HEK293 (cell line): ENCODE measurements at regions not wholly inside any gene's neighbourhood (a gene's known extent, or its start where the extent isn't known, plus 50 kb on each side); places are given as distances from the start of the nearest gene placed in this dataset.

Experiments
- CTCF ChIA-PET: fragments of 350-600 bp; formaldehyde crosslinking; extraction: SDS; loops from one replicate; lab custom pipeline; 2021; ENCODE audit warnings: antibody characterized with exemption; lab: Yijun Ruan, JAX
- POLR2A ChIA-PET: fragments of 300-600 bp; formaldehyde crosslinking; extraction: SDS; loops from one replicate; lab custom pipeline; 2020; ENCODE audit warnings: antibody characterized with exemption, inconsistent platforms; lab: Yijun Ruan, JAX
- H3K27ac ChIP-seq: fragments of 200-500 bp; sonication (Bioruptor generic); 2 replicates; pipeline ENCODE4 v1.5.1; 2014; ENCODE audit warnings: low read depth, low read length, control low read depth, inconsistent platforms; ENCODE audit errors: extremely low read depth
- H3K36me3 ChIP-seq, 2 experiments: fragments of 200-500 bp in 1 of 2; sonication (Bioruptor generic) in 1 of 2; 1 replicate in 1 of 2; 2 replicates in 1 of 2; pipeline ENCODE4 v1.5.1; 2014 to 2017; ENCODE audit warnings: inconsistent platforms in 2 of 2, low read length in 2 of 2; ENCODE audit not compliant: control insufficient read depth in 2 of 2, insufficient read depth in 1 of 2
- H3K4me1 ChIP-seq: fragments of 200-500 bp; sonication (Bioruptor generic); 2 replicates; pipeline ENCODE4 v1.5.1; 2014; ENCODE audit warnings: mild to moderate bottlenecking, low read length, inconsistent platforms; ENCODE audit not compliant: control insufficient read depth, insufficient read depth
- H3K4me3 ChIP-seq: 2 replicates; pipeline ENCODE4 v1.5.1; 2011; ENCODE audit warnings: low read depth, mild to moderate bottlenecking, control low read depth, low read length, moderate library complexity
- H3K9me3 ChIP-seq: fragments of 200-500 bp; sonication (Bioruptor generic); 2 replicates; pipeline ENCODE4 v1.5.1; 2014; ENCODE audit warnings: low read depth, low read length, inconsistent platforms; ENCODE audit not compliant: control insufficient read depth, insufficient read depth
- EGR2 ChIP-seq: fragments of 450-650 bp; formaldehyde crosslinking; IDR thresholded peaks from 2 replicates; pipeline ENCODE4 v1.5.1; 2016; ENCODE audit warnings: low read depth, missing biosample characterization, missing genetic modification characterization
- KLF1 ChIP-seq: fragments of 450-650 bp; formaldehyde crosslinking; IDR thresholded peaks from 2 replicates; pipeline ENCODE4 v1.5.1; 2016; ENCODE audit warnings: missing biosample characterization, missing genetic modification characterization
- KLF16 ChIP-seq: fragments of 450-650 bp; formaldehyde crosslinking; IDR thresholded peaks from 2 replicates; pipeline ENCODE4 v1.5.1; 2017; ENCODE audit warnings: missing biosample characterization, missing genetic modification characterization
- ZBTB17 ChIP-seq: fragments of 450-650 bp; formaldehyde crosslinking; IDR thresholded peaks from 2 replicates; pipeline ENCODE4 v1.5.1; 2016; ENCODE audit warnings: missing biosample characterization, missing genetic modification characterization
- ZBTB6 ChIP-seq: fragments of 450-650 bp; formaldehyde crosslinking; IDR thresholded peaks from 2 replicates; pipeline ENCODE4 v1.5.1; 2017; ENCODE audit warnings: missing biosample characterization, missing genetic modification characterization
- ZNF112 ChIP-seq: fragments of 450-650 bp; formaldehyde crosslinking; IDR thresholded peaks from 2 replicates; pipeline ENCODE4 v1.5.0; 2017; ENCODE audit warnings: missing biosample characterization, missing genetic modification characterization
- ZNF114 ChIP-seq: fragments of 450-650 bp; formaldehyde crosslinking; IDR thresholded peaks from 2 replicates; pipeline ENCODE4 v1.5.0; 2017; ENCODE audit warnings: missing biosample characterization, missing genetic modification characterization
- ZNF202 ChIP-seq: fragments of 450-650 bp; formaldehyde crosslinking; IDR thresholded peaks from 2 replicates; pipeline ENCODE4 v1.5.1; 2016; ENCODE audit warnings: missing biosample characterization, missing genetic modification characterization, borderline replicate concordance
- ZNF223 ChIP-seq: fragments of 450-650 bp; formaldehyde crosslinking; IDR thresholded peaks from 2 replicates; pipeline ENCODE4 v1.5.1; 2016; ENCODE audit warnings: missing biosample characterization, missing genetic modification characterization
- ZNF280C ChIP-seq: fragments of 450-650 bp; formaldehyde crosslinking; IDR thresholded peaks from 2 replicates; pipeline ENCODE4 v1.5.1; 2016; ENCODE audit warnings: missing biosample characterization, missing genetic modification characterization
- ZNF335 ChIP-seq: fragments of 450-650 bp; formaldehyde crosslinking; conservative IDR thresholded peaks from 2 replicates; pipeline ENCODE4 v1.5.1; 2016; ENCODE audit warnings: missing biosample characterization, missing genetic modification characterization
- ZNF350 ChIP-seq: fragments of 450-650 bp; formaldehyde crosslinking; IDR thresholded peaks from 2 replicates; pipeline ENCODE4 v1.5.0; 2017; ENCODE audit warnings: missing biosample characterization, mild to moderate bottlenecking, missing genetic modification characterization
- ZNF366 ChIP-seq: fragments of 450-650 bp; formaldehyde crosslinking; conservative IDR thresholded peaks from 2 replicates; pipeline ENCODE4 v1.5.1; 2016; ENCODE audit warnings: missing biosample characterization, missing genetic modification characterization
- ZNF433 ChIP-seq: fragments of 450-650 bp; formaldehyde crosslinking; IDR thresholded peaks from 2 replicates; pipeline ENCODE4 v1.5.1; 2016; ENCODE audit warnings: missing biosample characterization, missing genetic modification characterization, low read depth
- ZNF549 ChIP-seq: fragments of 450-650 bp; IDR thresholded peaks from 2 replicates; pipeline ENCODE4 v1.5.1; 2018; ENCODE audit warnings: missing biosample characterization, missing genetic modification characterization, mild to moderate bottlenecking, inconsistent platforms, moderate library complexity
- ZNF558 ChIP-seq: fragments of 450-650 bp; formaldehyde crosslinking; IDR thresholded peaks from 2 replicates; pipeline ENCODE4 v1.5.1; 2016; ENCODE audit warnings: missing biosample characterization, missing genetic modification characterization
- ZNF571 ChIP-seq: fragments of 450-650 bp; formaldehyde crosslinking; IDR thresholded peaks from 2 replicates; pipeline ENCODE4 v1.5.0; 2017; ENCODE audit warnings: missing biosample characterization, missing genetic modification characterization
- ZNF707 ChIP-seq: fragments of 450-650 bp; formaldehyde crosslinking; IDR thresholded peaks from 2 replicates; pipeline ENCODE4 v1.5.1; 2016; ENCODE audit warnings: missing biosample characterization, missing genetic modification characterization
- ZNF785 ChIP-seq: fragments of 450-650 bp; formaldehyde crosslinking; IDR thresholded peaks from 2 replicates; pipeline ENCODE4 v1.5.1; 2016; ENCODE audit warnings: missing biosample characterization, missing genetic modification characterization
- ZNF837 ChIP-seq: fragments of 450-650 bp; formaldehyde crosslinking; IDR thresholded peaks from 2 replicates; pipeline ENCODE4 v1.5.1; 2016; ENCODE audit warnings: missing biosample characterization, missing genetic modification characterization
- ZSCAN23 ChIP-seq: fragments of 450-650 bp; formaldehyde crosslinking; IDR thresholded peaks from 2 replicates; pipeline ENCODE4 v1.5.1; 2016; ENCODE audit warnings: missing biosample characterization, missing genetic modification characterization
- ZSCAN5A ChIP-seq: fragments of 450-650 bp; formaldehyde crosslinking; IDR thresholded peaks from 2 replicates; pipeline ENCODE4 v1.5.1; 2016; ENCODE audit warnings: missing biosample characterization, missing genetic modification characterization
- TF ChIP-seq, protein P1 (sequence below): fragments of 450-650 bp; IDR thresholded peaks from 2 replicates; pipeline ENCODE4 v1.5.1; 2018; ENCODE audit warnings: missing biosample characterization, mild to moderate bottlenecking, missing genetic modification characterization
- TF ChIP-seq, protein P2 (sequence below): fragments of 450-650 bp; formaldehyde crosslinking; IDR thresholded peaks from 2 replicates; pipeline ENCODE4 v1.5.1; 2016; ENCODE audit warnings: missing biosample characterization, missing genetic modification characterization

DNA sequence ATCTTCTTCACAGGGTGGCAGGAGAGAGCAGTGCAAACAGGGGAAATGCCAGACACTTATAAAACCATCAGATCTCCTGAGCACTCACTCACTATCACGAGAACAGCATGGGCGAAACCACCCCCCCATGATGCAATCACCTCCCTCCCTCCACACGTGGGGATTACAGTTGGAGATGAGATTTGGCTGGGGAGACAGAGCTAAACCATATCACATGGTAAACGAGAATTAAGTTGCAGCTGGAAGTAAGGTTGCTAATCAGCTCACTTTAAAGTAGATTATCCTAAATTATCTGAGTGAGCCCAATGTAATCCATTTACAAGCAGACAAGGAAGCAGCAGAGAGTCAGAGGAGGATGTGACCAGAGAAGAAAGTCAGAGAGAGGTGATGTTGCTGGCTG, 102.2 kb upstream of the IPO5 start:
- Histone ChIP-seq H3K4me3 (no peak overlapping the region), H3K36me3 (no peaks in the 10 kb centered on the region), H3K27ac (no peak overlapping the region), H3K9me3 (no peaks in the 10 kb centered on the region), H3K4me1 (peaks cover 3% of the 10 kb centered on the region; the same call in 1 of the 2 replicates)
- TF ChIP-seq ZNF223 (tag by site-specific recombination) (no peak), ZNF114 (tag by site-specific recombination) (no peak), ZNF433 (tag by site-specific recombination) (no peak), ZNF202 (no peak), ZSCAN23 (tag by site-specific recombination) (no peak), ZBTB6 (no peak), ZNF837 (tag by site-specific recombination) (no peak), ZNF549 (tag by site-specific recombination) (no peak), ZSCAN5A (tag by site-specific recombination) (no peak), ZNF112 (tag by site-specific recombination) (no peak), KLF16 (tag by site-specific recombination) (no peak)
- TF ChIP-seq, protein P1, sequence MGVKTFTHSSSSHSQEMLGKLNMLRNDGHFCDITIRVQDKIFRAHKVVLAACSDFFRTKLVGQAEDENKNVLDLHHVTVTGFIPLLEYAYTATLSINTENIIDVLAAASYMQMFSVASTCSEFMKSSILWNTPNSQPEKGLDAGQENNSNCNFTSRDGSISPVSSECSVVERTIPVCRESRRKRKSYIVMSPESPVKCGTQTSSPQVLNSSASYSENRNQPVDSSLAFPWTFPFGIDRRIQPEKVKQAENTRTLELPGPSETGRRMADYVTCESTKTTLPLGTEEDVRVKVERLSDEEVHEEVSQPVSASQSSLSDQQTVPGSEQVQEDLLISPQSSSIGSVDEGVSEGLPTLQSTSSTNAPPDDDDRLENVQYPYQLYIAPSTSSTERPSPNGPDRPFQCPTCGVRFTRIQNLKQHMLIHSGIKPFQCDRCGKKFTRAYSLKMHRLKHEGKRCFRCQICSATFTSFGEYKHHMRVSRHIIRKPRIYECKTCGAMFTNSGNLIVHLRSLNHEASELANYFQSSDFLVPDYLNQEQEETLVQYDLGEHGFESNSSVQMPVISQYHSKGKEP (tag by site-specific recombination) = no peak
- TF ChIP-seq, protein P2, sequence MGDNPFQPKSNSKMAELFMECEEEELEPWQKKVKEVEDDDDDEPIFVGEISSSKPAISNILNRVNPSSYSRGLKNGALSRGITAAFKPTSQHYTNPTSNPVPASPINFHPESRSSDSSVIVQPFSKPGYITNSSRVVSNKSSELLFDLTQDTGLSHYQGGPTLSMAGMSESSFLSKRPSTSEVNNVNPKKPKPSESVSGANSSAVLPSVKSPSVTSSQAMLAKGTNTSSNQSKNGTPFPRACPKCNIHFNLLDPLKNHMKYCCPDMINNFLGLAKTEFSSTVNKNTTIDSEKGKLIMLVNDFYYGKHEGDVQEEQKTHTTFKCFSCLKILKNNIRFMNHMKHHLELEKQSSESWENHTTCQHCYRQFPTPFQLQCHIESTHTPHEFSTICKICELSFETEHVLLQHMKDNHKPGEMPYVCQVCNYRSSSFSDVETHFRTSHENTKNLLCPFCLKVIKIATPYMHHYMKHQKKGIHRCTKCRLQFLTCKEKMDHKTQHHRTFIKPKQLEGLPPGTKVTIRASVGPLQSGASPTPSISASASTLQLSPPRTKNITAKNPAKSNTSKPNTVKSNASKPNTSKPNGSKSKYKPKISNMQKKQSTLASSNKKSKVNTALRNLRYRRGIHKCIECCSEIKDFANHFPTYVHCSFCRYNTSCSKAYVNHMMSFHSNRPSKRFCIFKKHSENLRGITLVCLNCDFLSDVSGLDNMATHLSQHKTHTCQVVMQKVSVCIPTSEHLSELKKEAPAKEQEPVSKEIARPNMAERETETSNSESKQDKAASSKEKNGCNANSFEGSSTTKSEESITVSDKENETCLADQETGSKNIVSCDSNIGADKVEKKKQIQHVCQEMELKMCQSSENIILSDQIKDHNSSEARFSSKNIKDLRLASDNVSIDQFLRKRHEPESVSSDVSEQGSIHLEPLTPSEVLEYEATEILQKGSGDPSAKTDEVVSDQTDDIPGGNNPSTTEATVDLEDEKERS (tag by site-specific recombination) = no peak
- CTCF ChIA-PET = no interaction called here
- POLR2A ChIA-PET = no interaction called here

GRCh38 chr13:97852181-97852874, 101.1 kb upstream of the IPO5 start:
- POLR2A ChIA-PET = no interaction called here
- Histone ChIP-seq H3K4me1 (peaks cover 3% of the 10 kb centered on the region; the same call in 1 of the 2 replicates), H3K4me3 (no peak overlapping the region), H3K9me3 (no peaks in the 10 kb centered on the region), H3K27ac (no peak overlapping the region), H3K36me3 (no peaks in the 10 kb centered on the region)
- no peak for TF ChIP-seq ZNF558
- no peak for TF ChIP-seq ZNF350 (tag by site-specific recombination)
- TF ChIP-seq ZNF280C (tag by site-specific recombination) = no peak
- peak; percentile 19; the same call in 1 of the 2 replicates for TF ChIP-seq ZNF707
- TF ChIP-seq ZNF571 (tag by site-specific recombination) = no peak
- no peak for TF ChIP-seq KLF1 (tag by site-specific recombination)
- TF ChIP-seq EGR2 = 0 out of 2 replicates have a peak, but pooled peaks have one; percentile 17
- TF ChIP-seq ZNF335 (tag by site-specific recombination) = no peak
- no peak for TF ChIP-seq ZNF785
- TF ChIP-seq ZBTB17 (tag by site-specific recombination) = peak; percentile 44; the same call in 1 of the 2 replicates
- TF ChIP-seq ZNF366 (tag by site-specific recombination) = peak; percentile 92
- CTCF ChIA-PET = interaction anchor here (0.5 kb wide), 1 partner anchor 97 kb away, joined by 3 read pairs; no protein-coding TSS in a partner anchor
